ENCODE measurements at regions not wholly inside any gene's neighbourhood (a gene's known extent, or its start where the extent isn't known, plus 50 kb on each side); places are given as distances from the start of the nearest gene placed in this dataset.
A peak's percentile ranks its signal among the peaks of the same experiment; 100 is the strongest.

DNA sequence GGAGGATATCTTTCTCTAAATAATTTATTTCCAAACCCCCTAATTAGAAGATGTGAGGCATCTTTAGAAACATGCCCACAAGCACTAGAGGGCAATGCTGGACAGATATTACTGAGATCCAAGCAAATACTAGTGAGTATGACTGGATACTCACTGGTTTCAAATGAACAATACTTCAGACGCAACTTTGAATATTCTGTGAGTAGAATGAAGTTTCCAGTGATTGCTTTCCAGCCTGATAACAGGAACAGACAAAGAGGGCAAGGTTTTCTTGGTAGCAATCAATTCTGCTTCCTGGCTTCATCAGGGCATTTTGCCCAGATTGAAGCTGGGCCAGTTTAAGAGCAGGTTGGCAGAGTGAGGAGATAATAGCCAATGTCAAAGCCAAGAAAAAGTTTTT is 442.6 kb upstream of the PDZRN3 start:
- Histone ChIP-seq H3K4me1 (ENCODE audit: insufficient read depth, low read length, poor library complexity, severe bottlenecking) (no peaks in the 10 kb centered on the region), H3K9me3 (ENCODE audit: low read depth, low read length, poor library complexity, severe bottlenecking) (no peaks in the 10 kb centered on the region), H3K27ac (ENCODE audit: low read depth, low read length, poor library complexity, severe bottlenecking) (no peak overlapping the region), H3K36me3 (ENCODE audit: insufficient read depth, low read length, poor library complexity, severe bottlenecking) (no peaks in the 10 kb centered on the region), H3K4me3 (ENCODE audit: low read depth, low read length, poor library complexity, severe bottlenecking) (no peak overlapping the region), H3K27me3 (replicated peaks; ENCODE audit: insufficient read depth, low read depth, low read length, poor library complexity) (no peaks in the 10 kb centered on the region)
- ChIA-PET POLR2A (ENCODE audit: low non-redundant PET) (no interaction called here), CTCF (no interaction called here)
- TF ChIP-seq, protein P1, sequence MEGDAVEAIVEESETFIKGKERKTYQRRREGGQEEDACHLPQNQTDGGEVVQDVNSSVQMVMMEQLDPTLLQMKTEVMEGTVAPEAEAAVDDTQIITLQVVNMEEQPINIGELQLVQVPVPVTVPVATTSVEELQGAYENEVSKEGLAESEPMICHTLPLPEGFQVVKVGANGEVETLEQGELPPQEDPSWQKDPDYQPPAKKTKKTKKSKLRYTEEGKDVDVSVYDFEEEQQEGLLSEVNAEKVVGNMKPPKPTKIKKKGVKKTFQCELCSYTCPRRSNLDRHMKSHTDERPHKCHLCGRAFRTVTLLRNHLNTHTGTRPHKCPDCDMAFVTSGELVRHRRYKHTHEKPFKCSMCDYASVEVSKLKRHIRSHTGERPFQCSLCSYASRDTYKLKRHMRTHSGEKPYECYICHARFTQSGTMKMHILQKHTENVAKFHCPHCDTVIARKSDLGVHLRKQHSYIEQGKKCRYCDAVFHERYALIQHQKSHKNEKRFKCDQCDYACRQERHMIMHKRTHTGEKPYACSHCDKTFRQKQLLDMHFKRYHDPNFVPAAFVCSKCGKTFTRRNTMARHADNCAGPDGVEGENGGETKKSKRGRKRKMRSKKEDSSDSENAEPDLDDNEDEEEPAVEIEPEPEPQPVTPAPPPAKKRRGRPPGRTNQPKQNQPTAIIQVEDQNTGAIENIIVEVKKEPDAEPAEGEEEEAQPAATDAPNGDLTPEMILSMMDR (conservative IDR thresholded peaks at IDR 0.05; ENCODE audit: low read depth, low read length): 0 out of 2 replicates have a peak, but pooled peaks have one; percentile 15
- no peak for TF ChIP-seq EZH2 (IDR thresholded peaks at IDR 0.05; ENCODE audit: borderline replicate concordance, low read depth, low read length, poor library complexity, severe bottlenecking)
- DNase-seq (ENCODE audit: low spot score): peak; percentile 7
- intact Hi-C loops (cut with micrococcal nuclease; ENCODE audit: unreplicated experiment): no loop called here
- BruUV-seq (replicated peaks): no TSS peak

DNA sequence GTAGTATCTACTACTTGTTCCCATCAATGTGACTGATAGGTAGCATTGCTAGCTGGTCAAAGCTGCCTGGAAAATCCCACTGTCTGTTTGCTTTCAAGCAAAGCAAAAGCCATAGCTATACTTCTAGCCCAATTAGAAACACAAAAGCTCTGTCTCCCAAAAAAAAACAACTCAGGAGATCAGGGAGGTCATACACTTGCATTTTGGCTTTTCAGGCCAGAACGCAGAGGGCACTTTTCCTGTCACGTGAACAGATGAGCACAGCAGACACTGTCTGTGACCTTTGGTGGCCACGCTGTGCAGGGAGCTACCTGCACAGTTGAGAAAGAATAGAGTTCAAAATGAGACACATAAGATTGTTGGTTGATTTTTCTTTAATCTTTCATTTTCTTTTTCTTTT is 441.7 kb upstream of the PDZRN3 start:
- ChIA-PET CTCF (no interaction called here), POLR2A (ENCODE audit: low non-redundant PET) (no interaction called here)
- Histone ChIP-seq H3K4me1 (ENCODE audit: insufficient read depth, low read length, poor library complexity, severe bottlenecking) (no peaks in the 10 kb centered on the region), H3K9me3 (ENCODE audit: low read depth, low read length, poor library complexity, severe bottlenecking) (no peaks in the 10 kb centered on the region), H3K36me3 (ENCODE audit: insufficient read depth, low read length, poor library complexity, severe bottlenecking) (no peaks in the 10 kb centered on the region), H3K4me3 (ENCODE audit: low read depth, low read length, poor library complexity, severe bottlenecking) (no peak overlapping the region), H3K27me3 (replicated peaks; ENCODE audit: insufficient read depth, low read depth, low read length, poor library complexity) (no peaks in the 10 kb centered on the region), H3K27ac (ENCODE audit: low read depth, low read length, poor library complexity, severe bottlenecking) (no peak overlapping the region)
- TF ChIP-seq, protein P1 (conservative IDR thresholded peaks at IDR 0.05; ENCODE audit: low read depth, low read length): no peak
- intact Hi-C loops (cut with micrococcal nuclease; ENCODE audit: unreplicated experiment): no loop called here
- BruUV-seq (replicated peaks): no TSS peak
- DNase-seq (ENCODE audit: low spot score): no peak

- POLR2A ChIA-PET (ENCODE audit: low non-redundant PET): no interaction called here
- no peaks in the 10 kb centered on the region for H3K9me3 ChIP-seq (ENCODE audit: low read depth, low read length, poor library complexity, severe bottlenecking)
- intact Hi-C loops (cut with micrococcal nuclease; ENCODE audit: unreplicated experiment): no loop called here
- H3K36me3 ChIP-seq (ENCODE audit: insufficient read depth, low read length, poor library complexity, severe bottlenecking): no peaks in the 10 kb centered on the region
- no peak for DNase-seq (ENCODE audit: low spot score)
- H3K27ac ChIP-seq (ENCODE audit: low read depth, low read length, poor library complexity, severe bottlenecking): no peak overlapping the region
- no peaks in the 10 kb centered on the region for H3K4me1 ChIP-seq (ENCODE audit: insufficient read depth, low read length, poor library complexity, severe bottlenecking)
- BruUV-seq (replicated peaks): no TSS peak
- no peaks in the 10 kb centered on the region for H3K27me3 ChIP-seq (replicated peaks; ENCODE audit: insufficient read depth, low read depth, low read length, poor library complexity)
- no peak overlapping the region for H3K4me3 ChIP-seq (ENCODE audit: low read depth, low read length, poor library complexity, severe bottlenecking)
- TF ChIP-seq EZH2 (IDR thresholded peaks at IDR 0.05; ENCODE audit: borderline replicate concordance, low read depth, low read length, poor library complexity, severe bottlenecking): no peak
- TF ChIP-seq, protein P1 (conservative IDR thresholded peaks at IDR 0.05; ENCODE audit: low read depth, low read length): no peak
- CTCF ChIA-PET: no interaction called here
Observed at GRCh38 chr3:74059923-74060600, 435.3 kb upstream of the PDZRN3 start.
